Thyroid gland (tissue), 4 donors: ENCODE measurements at regions not wholly inside any gene's neighbourhood (a gene's known extent, or its start where the extent isn't known, plus 50 kb on each side); places are given as distances from the start of the nearest gene placed in this dataset.

Source experiments
- DNase-seq, 2 donors: peaks; one replicate each; pipeline ENCODE4 v3.0.0-alpha.2; 2019
- H3K27ac ChIP-seq, 3 donors: fragments of 200-600 bp; sonication (generic); 1 replicate in 2 of 3; 2 replicates in 1 of 3; pipeline ENCODE4 v1.5.1; 2016 to 2019; ENCODE audit warnings: mild to moderate bottlenecking in 1 of 3, moderate library complexity in 1 of 3
- H3K27me3 ChIP-seq: fragments of 200-600 bp; sonication (generic); one replicate; pipeline ENCODE4 v1.5.1; 2019
- H3K36me3 ChIP-seq, 2 donors: fragments of 200-600 bp; sonication (generic); one replicate each; pipeline ENCODE4 v1.5.1; 2016 to 2019
- H3K4me1 ChIP-seq, 2 donors: fragments of 200-600 bp; sonication (generic); one replicate each; pipeline ENCODE4 v1.5.1; 2017 to 2019
- H3K4me3 ChIP-seq, 3 donors: fragments of 200-600 bp; sonication (generic); replicated peaks in 1 of 3; 1 replicate in 2 of 3; 2 replicates in 1 of 3; pipeline ENCODE4 v1.5.1; 2016; ENCODE audit warnings: mild to moderate bottlenecking in 1 of 3
- H3K9me3 ChIP-seq: fragments of 200-600 bp; sonication (generic); one replicate; pipeline ENCODE4 v1.5.1; 2017
- CTCF ChIP-seq, 6 experiments: fragments of 200-600 bp in 3 of 6; fragments of 450-650 bp in 3 of 6; sonication (generic) in 3 of 6; IDR thresholded peaks; one replicate each; pipeline ENCODE4 v1.5.1; 2016 to 2019; ENCODE audit warnings: antibody characterized with exemption in 6 of 6, mild to moderate bottlenecking in 2 of 6, inconsistent platforms in 1 of 6, moderate library complexity in 1 of 6
- POLR2A ChIP-seq, 2 donors: fragments of 450-650 bp; IDR thresholded peaks; one replicate each; pipeline ENCODE4 v1.6.1; 2017; ENCODE audit warnings: antibody characterized with exemption in 2 of 2, mild to moderate bottlenecking in 2 of 2, moderate library complexity in 1 of 2
- WGBS, 2 donors: methylation state at CpG; one replicate each; pipeline ENCODE4 v1.1.5; 2017; 5-methylcytosine and 5-hydroxymethylcytosine counted together
- intact Hi-C: fragments of 100-400 bp; cut with DNase I; formaldehyde crosslinking; loops from one replicate; pipeline ENCODE4 v1.15.1; 2023

- TF ChIP-seq CTCF (IDR thresholded peaks at IDR 0.05) (no peak), POLR2A (IDR thresholded peaks at IDR 0.05) (no peak)
- Histone ChIP-seq H3K4me3 (no peak overlapping the region), H3K27ac (no peak overlapping the region), H3K36me3 (no peaks in the 10 kb centered on the region), H3K4me1 (no peaks in the 10 kb centered on the region), H3K27me3 (no peaks in the 10 kb centered on the region), H3K9me3 (no peaks in the 10 kb centered on the region)
- 86 to 91% methylated on average over 7 of the region's 7 CpGs for WGBS, 2 donors
- intact Hi-C loops, result no loop called here
- no peak for DNase-seq
Measured at GRCh38 chr9:18410983-18411382, 63.0 kb upstream of the ADAMTSL1 start.

DNA sequence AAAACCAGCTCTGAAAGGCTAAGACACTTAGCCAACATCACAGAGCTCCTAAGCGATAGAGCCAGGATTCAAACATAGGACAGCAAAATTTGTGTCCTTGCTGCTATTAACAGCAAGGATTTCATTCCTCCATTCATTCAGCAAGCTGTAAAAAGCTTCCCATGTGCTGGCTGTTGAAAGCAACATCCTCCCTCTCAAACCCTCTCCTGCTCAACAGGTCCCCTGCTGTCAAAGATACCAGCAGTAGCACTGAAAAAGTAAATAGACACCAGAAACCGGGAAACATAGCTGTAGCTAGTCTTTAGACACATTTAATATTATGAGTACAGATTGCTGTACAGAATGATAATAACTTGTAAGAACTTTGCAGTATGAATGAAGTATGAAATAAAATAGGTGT, 52.6 kb upstream of the ADAMTSL1 start:
- no peak for TF ChIP-seq POLR2A (IDR thresholded peaks at IDR 0.05)
- no peaks in the 10 kb centered on the region for H3K27me3 ChIP-seq
- no peaks in the 10 kb centered on the region for H3K36me3 ChIP-seq
- H3K27ac ChIP-seq, result no peak overlapping the region
- H3K4me1 ChIP-seq, result no peaks in the 10 kb centered on the region
- no peak overlapping the region for H3K4me3 ChIP-seq
- H3K9me3 ChIP-seq, result no peaks in the 10 kb centered on the region
- WGBS, 2 donors, result 76 to 77% methylated on average over 2 of the region's 2 CpGs
- DNase-seq, result no peak
- intact Hi-C loops, result no loop called here

DNA sequence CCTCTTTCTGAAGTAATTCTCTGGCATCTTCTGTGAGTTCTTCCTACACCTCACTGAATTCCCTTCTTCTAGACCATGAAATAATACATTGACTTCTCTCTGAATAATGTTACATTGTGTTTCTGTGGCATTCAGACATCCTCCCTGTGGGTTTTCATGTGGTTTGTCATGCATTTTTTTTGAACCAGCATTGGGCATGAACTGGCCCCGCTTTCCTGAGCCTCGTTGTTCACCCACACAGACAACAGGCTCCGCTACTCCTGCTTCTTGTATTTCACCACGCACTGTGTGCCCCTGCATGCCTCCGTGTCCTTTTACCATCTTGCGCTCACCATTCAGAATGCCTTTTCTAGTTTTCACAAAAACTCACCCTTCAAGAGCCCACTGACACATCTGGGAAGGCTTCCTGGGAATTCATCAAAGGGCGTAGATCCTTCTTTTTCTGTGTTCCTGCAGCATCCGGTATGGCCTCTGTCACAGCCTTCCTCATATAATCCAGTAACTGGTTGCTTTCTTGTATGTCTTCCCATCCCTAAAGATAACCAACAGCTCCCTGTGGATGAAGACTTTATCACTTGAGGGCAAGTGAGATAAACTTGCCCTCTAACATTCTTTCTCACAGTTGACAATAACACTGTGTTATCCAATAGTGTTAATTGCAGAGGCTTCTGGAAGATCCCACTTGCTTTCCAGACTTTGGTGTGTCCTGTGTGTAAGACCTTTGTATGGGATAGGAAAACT, 51.5 kb upstream of the ADAMTSL1 start:
- TF ChIP-seq POLR2A (IDR thresholded peaks at IDR 0.05) (no peak), CTCF (IDR thresholded peaks at IDR 0.05) (no peak)
- H3K4me3 ChIP-seq, result no peak overlapping the region
- H3K27me3 ChIP-seq, result no peaks in the 10 kb centered on the region
- whole genome bisulfite sequencing, 2 donors, result 90% methylated on average over 8 of the region's 8 CpGs
- intact Hi-C loops, result no loop called here
- H3K4me1 ChIP-seq, result peaks cover 1% of the 10 kb centered on the region in 2 donors
- H3K9me3 ChIP-seq, result no peaks in the 10 kb centered on the region
- no peak for DNase-seq
- H3K36me3 ChIP-seq, result no peaks in the 10 kb centered on the region
- no peak overlapping the region for H3K27ac ChIP-seq

DNA sequence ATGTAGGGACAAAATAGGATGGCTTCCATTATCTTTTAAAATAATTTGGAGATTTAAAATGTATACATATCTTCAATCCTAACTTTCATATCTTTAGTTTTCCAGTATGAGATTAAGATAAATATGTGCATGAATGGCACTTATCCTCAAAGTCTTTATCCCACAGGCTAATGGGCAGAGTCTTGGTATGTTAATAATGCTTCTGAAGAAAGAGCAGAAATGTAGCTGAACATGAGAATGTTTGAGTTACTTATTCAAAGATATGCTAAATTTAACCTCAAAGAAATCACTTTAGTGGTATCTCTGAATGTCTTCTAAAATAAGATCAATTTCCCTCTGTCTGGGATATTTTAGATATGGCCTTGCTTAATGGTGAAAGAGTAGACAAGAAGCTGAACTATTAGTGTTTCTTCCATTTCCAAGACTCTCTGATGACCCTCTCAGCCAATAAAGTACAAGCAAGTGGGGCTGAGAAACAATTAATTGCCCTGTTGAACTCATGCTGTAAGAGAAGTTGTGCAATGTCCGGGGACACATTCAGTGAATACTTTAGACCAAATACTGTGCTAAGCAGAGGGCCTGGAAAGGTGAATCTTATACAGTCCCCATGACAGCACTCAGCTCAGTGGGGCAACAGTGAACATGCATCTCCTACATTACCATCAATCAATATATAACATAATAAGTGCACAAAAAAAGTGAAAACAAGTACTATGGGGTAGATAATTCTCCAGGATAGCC, 50.0 kb upstream of the ADAMTSL1 start:
- peaks cover 7% of the 10 kb centered on the region in 2 donors for H3K4me1 ChIP-seq
- no peak for DNase-seq
- no peak overlapping the region for H3K27ac ChIP-seq
- H3K9me3 ChIP-seq, result no peaks in the 10 kb centered on the region
- no peaks in the 10 kb centered on the region for H3K36me3 ChIP-seq
- TF ChIP-seq CTCF (IDR thresholded peaks at IDR 0.05) (no peak), POLR2A (IDR thresholded peaks at IDR 0.05) (no peak)
- H3K4me3 ChIP-seq, result no peak overlapping the region
- intact Hi-C loops, result no loop called here
- 66 to 72% methylated on average over 1 of the region's 1 CpG for WGBS, 2 donors
- no peaks in the 10 kb centered on the region for H3K27me3 ChIP-seq
